Fibroblast of the conjunctiva (primary cell): ENCODE measurements at regions not wholly inside any gene's neighbourhood (a gene's known extent, or its start where the extent isn't known, plus 50 kb on each side); places are given as distances from the start of the nearest gene placed in this dataset.

Experiments used
- DNase-seq: peaks from one replicate; pipeline ENCODE4 v3.0.0-alpha.2; 2010; ENCODE audit warnings: low read depth

GRCh38 chr3:152516216-152516615, 247.5 kb downstream of the MBNL1 start:
- no peak for DNase-seq

DNA sequence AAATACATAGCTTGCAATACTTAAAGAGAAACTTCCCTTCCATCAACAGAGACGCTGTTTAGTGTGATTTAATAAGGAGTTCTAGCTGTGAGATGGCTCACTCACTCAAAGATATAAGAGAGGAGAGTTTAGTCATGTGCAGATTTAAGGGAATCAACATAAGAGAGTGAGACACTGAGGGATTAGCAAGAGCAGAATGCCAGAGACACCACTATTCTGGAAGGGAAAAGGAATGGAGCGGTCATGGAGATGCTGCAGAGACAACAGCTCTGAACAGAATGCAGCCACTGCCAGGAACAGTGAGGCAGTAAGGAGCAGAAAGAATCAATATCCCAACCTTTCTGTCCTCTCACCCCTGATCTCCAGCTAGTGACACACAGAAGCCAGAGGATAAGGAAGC, 248.8 kb downstream of the MBNL1 start:
- DNase-seq: no peak

GRCh38 chr3:152518346-152518745, 249.6 kb downstream of the MBNL1 start:
- DNase-seq: no peak

DNA sequence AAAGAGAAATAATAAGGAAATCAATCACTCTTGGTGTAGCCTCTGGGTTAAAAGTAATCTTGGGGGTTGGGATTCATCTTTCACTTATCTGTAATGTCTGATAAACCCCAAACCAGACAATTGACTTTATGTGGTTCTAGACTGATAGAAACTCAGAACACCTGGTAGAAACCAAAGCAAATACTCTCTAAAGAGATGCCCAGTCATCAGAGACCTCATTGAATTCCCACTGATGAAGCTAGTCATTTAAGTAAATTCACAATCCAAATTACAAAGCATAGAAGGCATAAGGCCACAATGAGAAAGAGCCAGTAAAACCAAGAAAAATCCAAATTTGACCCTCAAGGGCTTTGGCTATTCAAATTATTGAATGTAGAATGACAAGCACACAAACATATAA, 250.6 kb downstream of the MBNL1 start:
- no peak for DNase-seq

GRCh38 chr3:152522036-152522435, 253.3 kb downstream of the MBNL1 start:
- DNase-seq: no peak

DNA sequence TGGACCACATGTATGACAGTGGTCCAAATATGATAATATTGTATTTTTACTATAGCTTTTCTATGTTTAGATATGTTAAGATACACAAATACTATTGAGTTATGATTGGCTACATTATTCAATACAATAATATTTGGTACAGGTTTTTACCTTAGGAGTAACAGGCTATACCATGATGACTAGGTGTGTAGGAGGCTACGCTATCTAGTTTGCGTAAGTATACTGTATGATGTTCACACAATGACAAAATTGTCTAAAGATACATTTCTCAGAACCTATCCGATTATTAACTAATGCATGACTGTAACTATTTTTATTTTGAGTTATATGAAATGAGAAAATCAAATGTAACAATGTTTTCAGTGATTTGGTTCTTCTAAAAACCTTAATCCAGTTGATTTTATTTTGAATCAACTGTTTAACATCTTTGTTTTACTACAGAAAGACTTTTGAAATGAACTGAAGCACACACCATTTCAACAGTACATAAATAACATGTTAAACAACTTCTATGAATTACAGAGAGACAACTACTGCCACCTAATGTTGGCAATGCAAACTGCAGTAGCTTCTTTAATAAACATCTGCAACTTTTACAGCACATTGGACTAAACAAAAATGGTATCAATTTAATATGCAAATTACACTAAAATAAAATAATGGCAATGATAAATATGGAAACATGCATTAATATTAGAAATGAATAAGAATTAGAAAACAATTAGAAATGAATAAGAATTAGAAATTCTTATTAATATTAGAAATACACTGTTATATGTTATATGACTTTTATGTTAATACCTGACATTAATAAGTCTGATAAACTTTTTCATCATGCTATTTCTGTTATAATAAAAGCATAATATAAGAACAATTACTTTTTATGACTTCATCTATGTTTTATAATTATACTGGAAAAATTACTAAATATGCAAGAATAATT, 255.7 kb downstream of the MBNL1 start:
- peak; percentile 44 for DNase-seq

DNA sequence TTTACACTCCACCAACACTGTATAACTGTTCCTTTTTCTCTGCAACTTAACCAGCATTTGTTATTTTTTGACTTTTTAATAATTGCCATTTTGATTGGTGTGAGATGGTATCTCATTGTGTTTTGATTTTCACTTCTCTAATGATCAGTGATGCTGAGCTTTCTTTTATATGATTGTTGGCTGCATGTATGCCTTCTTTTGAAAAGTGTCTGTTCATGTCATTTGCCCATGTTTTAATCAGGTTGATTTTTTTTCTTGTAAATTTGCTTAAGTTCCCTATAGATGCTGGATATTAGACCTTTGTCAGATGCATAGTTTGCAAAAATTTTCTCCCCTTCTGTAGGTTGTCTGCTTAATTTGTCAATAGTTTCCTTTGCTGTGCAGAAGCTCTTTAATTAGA, 263.0 kb downstream of the MBNL1 start:
- no peak for DNase-seq

DNA sequence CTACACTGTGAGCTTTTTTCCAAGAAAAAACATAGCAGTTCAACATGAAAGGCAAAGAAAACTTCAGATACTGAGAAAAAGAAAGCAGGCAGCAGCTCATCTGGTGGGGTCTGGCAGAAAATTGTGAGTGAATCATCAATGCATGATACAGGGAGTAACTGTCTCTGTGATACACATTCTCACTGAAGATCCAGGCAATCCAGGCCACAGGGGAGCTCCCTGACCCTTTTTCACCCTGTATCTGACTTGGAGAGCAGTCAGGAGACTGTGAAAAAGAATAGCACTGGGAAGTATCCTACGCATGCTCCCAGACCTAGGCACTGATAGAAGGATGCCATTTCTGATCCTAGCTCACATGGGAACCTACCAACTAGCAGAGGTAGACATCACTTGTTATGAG, 269.8 kb downstream of the MBNL1 start:
- DNase-seq: no peak

GRCh38 chr3:152539191-152539764, 270.5 kb downstream of the MBNL1 start:
- no peak for DNase-seq

DNA sequence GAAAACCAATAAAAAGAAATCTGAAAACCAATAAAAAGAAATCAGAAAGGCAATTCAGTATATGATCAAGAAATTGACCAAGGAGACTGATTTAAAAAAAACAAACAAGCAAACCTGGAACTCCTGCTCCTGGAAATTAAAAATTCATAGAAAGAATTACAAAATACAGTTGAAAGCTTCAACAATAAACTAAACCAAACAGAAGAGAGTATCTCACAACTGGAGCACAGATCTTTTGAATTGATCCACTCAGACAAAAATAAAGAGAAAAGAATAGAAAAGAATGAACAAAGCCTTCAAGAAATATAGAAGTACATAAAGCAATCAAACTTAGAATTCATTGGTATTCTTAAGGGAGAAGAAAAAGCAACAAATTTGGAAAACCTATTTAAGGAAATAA, 271.4 kb downstream of the MBNL1 start:
- no peak for DNase-seq

DNA sequence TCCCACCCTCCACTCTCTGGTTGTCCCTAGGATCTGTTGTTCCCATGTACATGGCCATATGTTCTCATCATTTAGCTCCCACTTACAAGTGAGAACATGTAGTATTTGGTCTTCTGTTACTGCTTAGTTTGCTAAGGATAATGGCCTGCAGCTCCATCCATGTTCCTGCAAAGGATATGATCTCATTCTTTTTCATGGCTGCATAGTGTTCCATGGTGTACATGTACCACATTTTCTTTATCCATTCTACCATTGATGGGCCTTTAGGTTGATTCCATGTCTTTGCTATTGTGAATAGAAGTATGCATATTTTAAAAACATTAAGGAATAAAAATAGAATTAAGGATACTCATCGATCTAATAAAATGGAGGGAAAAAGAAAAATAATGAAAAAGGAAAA, 278.4 kb downstream of the MBNL1 start:
- DNase-seq: no peak

DNA sequence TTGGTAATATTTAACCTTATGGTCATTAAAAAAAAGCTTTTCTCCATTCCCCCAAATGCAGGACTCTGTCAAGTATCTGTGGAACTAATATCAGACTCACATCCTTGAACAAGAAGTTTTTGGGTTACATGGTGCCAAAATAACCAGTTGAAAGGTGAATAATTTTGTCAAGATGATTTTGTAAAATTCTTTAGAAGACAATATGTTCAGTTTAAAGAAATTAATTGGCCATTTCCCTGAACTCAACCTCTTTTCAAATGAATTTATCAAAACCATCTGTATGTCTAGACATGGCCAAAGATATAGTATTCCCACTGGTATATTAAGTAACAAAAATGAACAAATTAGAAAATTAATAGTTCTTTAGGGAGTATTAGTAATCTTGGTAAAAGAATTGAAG, 280.5 kb downstream of the MBNL1 start:
- no peak for DNase-seq

GRCh38 chr3:152550284-152550683, 281.6 kb downstream of the MBNL1 start:
- no peak for DNase-seq

DNA sequence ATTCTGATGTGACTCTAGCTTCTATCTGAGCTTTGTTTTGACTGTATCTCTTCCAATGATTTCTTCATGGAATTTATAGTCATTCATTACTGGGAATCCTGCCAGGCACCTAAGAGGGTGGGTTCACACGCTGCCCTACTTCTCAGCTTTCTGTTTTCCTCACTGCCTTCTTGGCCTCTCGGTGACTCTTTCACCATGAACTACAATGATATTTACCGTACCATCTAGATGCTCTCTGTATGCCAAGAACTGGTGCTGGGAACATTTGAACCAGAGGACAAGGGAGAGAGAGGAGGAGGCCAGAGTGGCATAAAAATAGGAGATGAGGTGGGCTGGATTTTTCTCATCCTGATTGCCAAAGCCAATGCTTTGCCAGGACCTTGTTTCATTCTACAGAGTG, 280.0 kb upstream of the P2RY1 start:
- DNase-seq: peak; percentile 67

GRCh38 chr3:152555666-152556291, 279.2 kb upstream of the P2RY1 start:
- DNase-seq: no peak

GRCh38 chr3:152556731-152557254, 278.1 kb upstream of the P2RY1 start:
- DNase-seq: peak; percentile 52

DNA sequence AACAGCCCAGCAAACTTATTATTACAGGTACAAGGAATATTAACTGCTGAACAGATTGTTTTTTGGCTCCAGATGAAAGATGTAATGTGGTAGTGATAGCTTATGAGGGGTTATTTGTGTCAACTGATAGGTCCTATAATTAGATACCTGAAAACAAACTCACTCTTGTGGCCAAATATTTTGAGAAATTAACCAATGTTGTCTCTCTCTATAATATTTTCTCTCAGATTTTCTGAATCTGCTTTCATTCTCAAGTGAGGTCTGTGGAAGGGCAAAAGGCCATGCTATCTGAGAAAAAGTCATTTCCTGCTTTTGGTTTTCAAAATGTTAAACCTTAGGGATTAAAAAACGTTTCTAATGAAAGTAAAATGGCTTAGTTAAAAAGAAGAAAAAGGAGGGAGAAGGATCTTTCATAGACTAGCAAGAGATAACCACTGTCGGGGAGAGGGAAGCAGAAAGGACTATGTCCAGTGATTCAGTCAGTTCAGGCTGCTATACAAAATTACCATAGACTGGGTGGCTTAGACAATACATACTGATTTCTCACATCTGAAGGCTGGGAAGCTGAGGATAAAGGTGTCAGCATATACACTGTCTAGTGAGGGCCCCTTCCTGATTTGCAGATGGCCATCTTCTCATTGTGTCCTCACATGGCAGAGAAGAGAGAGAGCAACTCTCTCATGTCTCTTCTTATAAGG, 277.5 kb upstream of the P2RY1 start:
- no peak for DNase-seq

DNA sequence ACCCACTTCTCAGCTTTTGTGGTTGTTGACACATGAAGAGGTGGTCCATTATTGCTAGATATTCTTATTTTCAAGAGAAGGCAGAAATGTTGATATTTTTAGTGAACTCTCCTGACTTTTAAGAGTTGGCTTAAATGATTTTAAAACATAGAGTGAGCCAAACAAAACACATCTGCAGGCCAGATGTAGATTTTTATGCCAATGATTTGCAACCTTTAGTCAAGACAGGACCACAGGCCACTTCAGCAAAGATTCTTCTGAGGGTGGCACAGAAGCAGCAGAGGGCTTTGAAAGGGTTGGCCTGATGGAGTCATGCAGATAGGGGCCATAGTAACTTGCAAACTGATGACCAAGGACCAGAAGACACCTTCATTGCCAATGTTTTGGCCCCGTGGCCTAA, 276.5 kb upstream of the P2RY1 start:
- no peak for DNase-seq

GRCh38 chr3:152559246-152559645, 275.7 kb upstream of the P2RY1 start:
- no peak for DNase-seq

DNA sequence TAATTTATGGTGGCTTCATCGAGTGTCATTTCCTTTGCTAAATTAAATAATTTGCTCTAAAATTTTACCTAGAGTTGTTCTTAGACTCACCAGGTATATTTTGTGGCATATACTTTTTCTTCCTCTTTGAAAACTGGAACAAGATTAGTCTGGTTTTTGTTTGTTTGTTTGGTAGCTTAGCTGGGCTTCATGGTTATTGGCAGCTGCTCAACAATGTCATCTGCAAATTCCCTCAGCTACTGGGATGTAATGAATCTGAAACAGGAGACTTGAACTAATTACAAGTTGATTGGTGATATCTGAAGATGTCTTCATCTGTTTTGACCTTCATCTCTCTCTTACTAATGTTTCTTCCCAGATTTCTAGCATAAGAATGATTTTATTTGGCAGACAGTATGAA, 270.5 kb upstream of the P2RY1 start:
- no peak for DNase-seq

DNA sequence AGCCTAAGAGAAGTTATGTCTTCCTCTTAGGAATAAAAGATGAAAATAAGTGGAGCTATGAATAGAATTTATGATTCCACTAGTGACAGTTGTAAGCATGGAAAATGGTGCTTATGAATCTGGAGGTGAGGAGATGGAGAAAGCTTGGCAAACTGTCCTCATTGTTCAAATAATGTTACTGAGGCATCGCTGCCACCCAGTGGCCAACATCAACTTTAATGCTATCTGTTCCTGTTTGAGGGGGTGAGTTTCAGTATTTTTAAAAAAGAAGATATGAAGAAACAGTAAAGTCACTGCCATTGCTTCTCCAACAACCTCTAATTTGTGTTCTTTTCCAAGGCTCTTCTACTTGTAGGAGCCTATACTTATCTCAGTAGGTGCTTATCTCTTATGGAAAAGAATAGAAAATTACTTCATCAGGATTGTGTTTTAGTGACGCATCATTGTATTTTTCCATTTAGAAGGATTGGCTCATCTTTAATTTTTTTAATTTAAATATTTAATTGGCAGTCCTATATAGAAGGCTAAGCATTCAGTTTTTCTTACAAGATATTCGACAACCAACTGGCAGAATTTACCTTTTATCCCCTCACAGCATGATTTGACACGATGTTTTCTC, 260.4 kb upstream of the P2RY1 start:
- peak; percentile 59 for DNase-seq

GRCh38 chr3:152578769-152579168, 256.2 kb upstream of the P2RY1 start:
- no peak for DNase-seq
